ENCODE measurements at regions not wholly inside any gene's neighbourhood (a gene's known extent, or its start where the extent isn't known, plus 50 kb on each side); places are given as distances from the start of the nearest gene placed in this dataset.

DNA sequence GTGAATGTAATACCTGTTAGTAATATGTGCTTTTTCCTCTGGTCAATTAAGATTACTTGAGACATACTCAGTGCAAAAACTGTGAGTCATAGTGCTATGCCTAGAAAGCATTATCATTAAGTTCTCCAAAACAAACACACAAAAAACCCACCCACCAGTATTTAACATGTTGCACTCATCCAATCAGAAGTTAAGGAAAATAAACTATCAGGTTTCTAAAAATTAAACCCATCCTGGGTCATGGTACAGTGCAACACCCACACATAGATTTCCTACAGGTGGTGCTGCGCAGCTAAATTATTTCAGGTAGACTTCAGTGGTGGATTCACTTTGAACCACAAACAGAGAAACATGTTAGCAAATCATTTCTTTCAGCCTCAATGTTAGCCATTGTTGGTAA lies 264.4 kb upstream of the VEPH1 start:
- Mint-ChIP-seq H3K36me3 (no peaks in the 10 kb centered on the region), H3K27ac (no peak overlapping the region), H3K4me3 (no peak overlapping the region), H3K4me1 (no peaks in the 10 kb centered on the region), H3K27me3 (no peaks in the 10 kb centered on the region), H3K9me3 (peaks cover 0 to 5% (median 0%) of the 10 kb centered on the region in 7 donors)
- Histone ChIP-seq H3K4me1 (ENCODE audit: control insufficient read depth, insufficient read depth, low read length, poor library complexity, severe bottlenecking) (no peaks in the 10 kb centered on the region), H3K27me3 (ENCODE audit: control insufficient read depth, insufficient read depth, low read length) (no peaks in the 10 kb centered on the region), H3K9me3 (ENCODE audit: control insufficient read depth in 2 of 2, low read length in 2 of 2) (no peaks in the 10 kb centered on the region), H3K36me3 (ENCODE audit: control insufficient read depth, insufficient read depth, low read length) (no peaks in the 10 kb centered on the region), H3K4me3 (ENCODE audit: low read depth, low read length) (no peak overlapping the region), H3K27ac (ENCODE audit: insufficient read depth, low read length, poor library complexity, severe bottlenecking) (no peak overlapping the region)
- no peak for DNase-seq
- no peak for ATAC-seq (ENCODE audit: low read depth in 2 of 2)

DNA sequence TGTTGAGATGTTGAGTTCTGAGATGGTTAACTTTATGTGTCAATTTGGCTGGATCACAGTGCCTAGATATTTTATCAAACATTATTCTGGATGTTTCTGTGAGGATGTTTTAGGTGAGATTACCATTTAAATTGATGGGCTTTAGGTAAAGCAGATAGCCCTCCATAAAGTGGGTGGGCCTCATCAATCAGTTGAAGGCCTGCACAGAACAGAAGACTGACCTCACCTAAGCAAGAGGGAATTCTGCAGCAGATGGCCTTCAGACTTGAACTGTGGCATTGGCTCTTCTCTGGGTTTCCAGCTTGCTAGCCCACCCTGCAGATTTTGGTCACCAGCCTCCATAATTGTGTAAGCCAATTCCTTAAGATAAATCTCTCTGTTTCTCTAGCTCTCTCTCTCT lies 260.4 kb upstream of the VEPH1 start:
- H3K36me3 ChIP-seq (ENCODE audit: control insufficient read depth, insufficient read depth, low read length) = no peaks in the 10 kb centered on the region
- Mint-ChIP-seq H3K27ac (no peak overlapping the region), H3K27me3 (no peaks in the 10 kb centered on the region), H3K9me3 (peaks cover 0 to 10% (median 5%) of the 10 kb centered on the region in 7 donors), H3K4me1 (no peaks in the 10 kb centered on the region), H3K4me3 (no peak overlapping the region), H3K36me3 (no peaks in the 10 kb centered on the region)
- DNase-seq (no peak), ATAC-seq (ENCODE audit: low read depth in 2 of 2) (no peak)
- no peak overlapping the region for H3K27ac ChIP-seq (ENCODE audit: insufficient read depth, low read length, poor library complexity, severe bottlenecking)
- H3K4me1 ChIP-seq (ENCODE audit: control insufficient read depth, insufficient read depth, low read length, poor library complexity, severe bottlenecking) = no peaks in the 10 kb centered on the region
- no peaks in the 10 kb centered on the region for H3K27me3 ChIP-seq (ENCODE audit: control insufficient read depth, insufficient read depth, low read length)
- H3K9me3 ChIP-seq (ENCODE audit: control insufficient read depth in 2 of 2, low read length in 2 of 2) = no peaks in the 10 kb centered on the region
- H3K4me3 ChIP-seq (ENCODE audit: low read depth, low read length) = no peak overlapping the region

DNA sequence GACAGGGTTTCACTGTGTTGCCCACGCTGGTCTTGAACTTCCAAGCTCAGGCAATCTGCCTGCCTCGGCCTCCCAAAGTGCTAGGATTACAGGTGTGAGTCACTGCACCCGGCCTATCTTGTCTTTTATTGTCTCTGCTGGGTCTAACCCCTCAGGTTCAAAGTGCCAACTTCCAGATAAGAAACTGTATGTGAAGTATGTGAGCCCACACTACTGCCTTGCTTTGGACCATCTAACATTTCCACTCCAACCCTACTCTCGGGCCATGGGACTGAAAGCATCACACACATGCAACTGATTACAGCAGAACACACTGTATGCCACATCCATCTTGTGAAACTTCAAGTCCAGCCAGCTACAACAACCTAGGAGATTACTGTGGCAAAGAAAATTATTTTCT lies 256.1 kb upstream of the VEPH1 start:
- Mint-ChIP-seq H3K27me3 (no peaks in the 10 kb centered on the region), H3K27ac (no peak overlapping the region), H3K9me3 (peaks cover 0 to 13% (median 2%) of the 10 kb centered on the region in 7 donors), H3K36me3 (no peaks in the 10 kb centered on the region), H3K4me1 (no peaks in the 10 kb centered on the region), H3K4me3 (no peak overlapping the region)
- Histone ChIP-seq H3K9me3 (ENCODE audit: control insufficient read depth in 2 of 2, low read length in 2 of 2) (no peaks in the 10 kb centered on the region), H3K27ac (ENCODE audit: insufficient read depth, low read length, poor library complexity, severe bottlenecking) (no peak overlapping the region), H3K27me3 (ENCODE audit: control insufficient read depth, insufficient read depth, low read length) (no peaks in the 10 kb centered on the region), H3K4me3 (ENCODE audit: low read depth, low read length) (no peak overlapping the region), H3K4me1 (ENCODE audit: control insufficient read depth, insufficient read depth, low read length, poor library complexity, severe bottlenecking) (no peaks in the 10 kb centered on the region), H3K36me3 (ENCODE audit: control insufficient read depth, insufficient read depth, low read length) (no peaks in the 10 kb centered on the region)
- DNase-seq (no peak), ATAC-seq (ENCODE audit: low read depth in 2 of 2) (no peak)

DNA sequence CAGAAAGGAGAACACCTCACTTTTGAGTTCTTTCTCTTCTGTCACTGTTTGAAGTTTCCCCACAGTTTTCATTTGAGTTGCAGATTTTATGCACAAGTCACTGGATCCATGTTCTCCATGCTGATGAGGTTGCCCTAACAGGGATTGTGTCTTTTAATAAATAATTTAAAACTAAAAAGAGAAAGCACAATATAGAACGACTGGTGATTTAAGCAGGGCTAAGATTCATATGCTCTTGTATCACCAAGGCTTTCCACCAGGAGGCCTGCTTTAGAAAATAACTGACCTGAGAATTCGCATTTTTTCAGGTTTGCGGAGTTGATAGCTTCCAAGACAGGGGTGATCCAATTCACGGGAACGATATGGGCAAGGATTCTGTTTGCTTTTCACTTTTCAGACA lies 252.0 kb upstream of the VEPH1 start:
- Histone ChIP-seq H3K9me3 (ENCODE audit: control insufficient read depth in 2 of 2, low read length in 2 of 2) (no peaks in the 10 kb centered on the region), H3K36me3 (ENCODE audit: control insufficient read depth, insufficient read depth, low read length) (no peaks in the 10 kb centered on the region), H3K27ac (ENCODE audit: insufficient read depth, low read length, poor library complexity, severe bottlenecking) (no peak overlapping the region), H3K4me3 (ENCODE audit: low read depth, low read length) (no peak overlapping the region), H3K4me1 (ENCODE audit: control insufficient read depth, insufficient read depth, low read length, poor library complexity, severe bottlenecking) (no peaks in the 10 kb centered on the region), H3K27me3 (ENCODE audit: control insufficient read depth, insufficient read depth, low read length) (no peaks in the 10 kb centered on the region)
- H3K4me3 Mint-ChIP-seq = no peak overlapping the region
- DNase-seq = no peak
- no peaks in the 10 kb centered on the region for H3K27me3 Mint-ChIP-seq
- no peaks in the 10 kb centered on the region for H3K4me1 Mint-ChIP-seq
- no peak for ATAC-seq (ENCODE audit: low read depth in 2 of 2)
- no peak overlapping the region for H3K27ac Mint-ChIP-seq
- no peaks in the 10 kb centered on the region for H3K36me3 Mint-ChIP-seq
- H3K9me3 Mint-ChIP-seq = peaks cover 0 to 9% (median 2%) of the 10 kb centered on the region in 7 donors

DNA sequence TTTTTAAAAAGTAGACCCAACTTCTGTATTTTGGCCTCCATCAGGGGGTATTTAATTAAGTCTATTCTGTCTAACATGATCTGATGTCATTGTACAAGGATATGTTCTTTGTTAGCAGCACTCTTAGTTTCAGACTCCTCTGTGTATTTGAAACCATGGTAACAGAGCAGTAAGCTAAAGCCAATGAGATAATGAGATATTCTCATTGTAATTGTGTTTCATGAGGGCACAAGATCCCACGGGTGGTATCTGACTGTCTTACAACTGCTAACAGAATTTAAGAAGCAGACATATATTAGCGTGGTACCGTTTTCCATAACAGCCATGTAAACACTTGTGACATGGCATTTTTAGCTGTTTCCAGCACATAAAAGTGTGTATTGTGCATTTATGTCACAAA lies 251.2 kb upstream of the VEPH1 start:
- Histone ChIP-seq H3K4me3 (ENCODE audit: low read depth, low read length) (no peak overlapping the region), H3K27ac (ENCODE audit: insufficient read depth, low read length, poor library complexity, severe bottlenecking) (no peak overlapping the region), H3K4me1 (ENCODE audit: control insufficient read depth, insufficient read depth, low read length, poor library complexity, severe bottlenecking) (no peaks in the 10 kb centered on the region), H3K27me3 (ENCODE audit: control insufficient read depth, insufficient read depth, low read length) (no peaks in the 10 kb centered on the region), H3K36me3 (ENCODE audit: control insufficient read depth, insufficient read depth, low read length) (no peaks in the 10 kb centered on the region), H3K9me3 (ENCODE audit: control insufficient read depth in 2 of 2, low read length in 2 of 2) (no peaks in the 10 kb centered on the region)
- Mint-ChIP-seq H3K4me3 (no peak overlapping the region), H3K9me3 (peaks cover 0 to 4% (median 0%) of the 10 kb centered on the region in 7 donors), H3K36me3 (no peaks in the 10 kb centered on the region), H3K27ac (no peak overlapping the region), H3K27me3 (no peaks in the 10 kb centered on the region), H3K4me1 (no peaks in the 10 kb centered on the region)
- DNase-seq (no peak), ATAC-seq (ENCODE audit: low read depth in 2 of 2) (no peak)

DNA sequence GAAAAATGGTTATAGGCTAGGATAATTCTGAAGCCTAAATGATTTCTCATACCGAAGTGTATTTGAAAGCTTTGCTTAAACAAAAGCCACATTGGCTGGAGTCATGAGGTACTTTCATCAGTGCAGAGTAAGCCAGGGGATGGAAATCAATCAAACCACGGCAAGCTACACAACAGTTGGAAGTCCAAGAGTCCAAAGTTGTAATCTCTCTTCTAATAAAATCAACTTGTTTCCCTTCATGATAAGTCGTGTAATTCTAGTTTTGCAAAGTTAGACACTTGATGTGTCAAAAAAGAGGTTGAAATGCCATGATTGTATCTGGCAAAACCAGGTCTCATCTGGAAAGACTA lies 250.5 kb upstream of the VEPH1 start:
- Histone ChIP-seq H3K4me3 (ENCODE audit: low read depth, low read length) (no peak overlapping the region), H3K4me1 (ENCODE audit: control insufficient read depth, insufficient read depth, low read length, poor library complexity, severe bottlenecking) (no peaks in the 10 kb centered on the region), H3K27me3 (ENCODE audit: control insufficient read depth, insufficient read depth, low read length) (no peaks in the 10 kb centered on the region), H3K36me3 (ENCODE audit: control insufficient read depth, insufficient read depth, low read length) (no peaks in the 10 kb centered on the region), H3K9me3 (ENCODE audit: control insufficient read depth in 2 of 2, low read length in 2 of 2) (no peaks in the 10 kb centered on the region), H3K27ac (ENCODE audit: insufficient read depth, low read length, poor library complexity, severe bottlenecking) (no peak overlapping the region)
- DNase-seq (no peak), ATAC-seq (ENCODE audit: low read depth in 2 of 2) (no peak)
- peaks cover 0 to 3% (median 0%) of the 10 kb centered on the region in 7 donors for H3K9me3 Mint-ChIP-seq
- no peaks in the 10 kb centered on the region for H3K27me3 Mint-ChIP-seq
- no peaks in the 10 kb centered on the region for H3K4me1 Mint-ChIP-seq
- no peak overlapping the region for H3K27ac Mint-ChIP-seq
- H3K36me3 Mint-ChIP-seq = no peaks in the 10 kb centered on the region
- H3K4me3 Mint-ChIP-seq = no peak overlapping the region

DNA sequence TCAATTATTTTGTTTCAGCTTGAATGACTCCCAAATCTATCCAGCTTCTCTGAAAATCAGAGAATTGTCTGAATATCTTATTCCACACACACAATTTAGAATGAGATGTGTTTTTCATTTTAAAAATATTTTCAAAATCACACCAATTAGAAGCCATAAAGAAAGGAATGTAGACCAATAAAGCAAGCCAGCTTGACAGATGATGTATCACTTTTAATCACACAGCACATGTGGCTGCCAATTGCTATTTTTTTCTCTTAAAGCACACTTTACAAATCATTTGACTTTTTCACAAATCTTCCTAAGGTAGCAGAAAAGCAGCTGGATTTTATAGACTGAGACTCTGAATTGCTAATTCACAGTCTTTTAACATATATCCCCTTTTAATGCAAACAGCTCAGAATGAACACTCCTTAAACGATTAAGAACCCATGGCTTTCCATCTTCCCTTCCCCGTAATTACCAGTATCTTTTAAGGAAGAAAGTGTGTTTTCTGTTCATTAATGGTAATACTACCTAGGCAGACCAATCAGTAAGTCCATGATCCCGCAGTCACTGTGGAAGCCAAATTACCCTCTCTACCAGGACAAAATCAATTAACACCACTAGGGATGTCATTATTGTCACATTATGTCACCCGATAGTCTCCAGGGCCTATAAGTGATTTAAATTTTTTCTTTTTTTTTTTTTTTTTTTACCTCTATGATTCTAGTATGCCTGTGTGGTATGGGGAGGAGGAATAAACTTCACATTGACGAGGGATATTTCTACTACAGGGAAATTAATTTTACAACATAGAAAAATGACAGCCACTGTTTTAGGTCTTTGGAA lies 250.0 kb upstream of the VEPH1 start:
- Mint-ChIP-seq H3K4me3 (no peak overlapping the region), H3K4me1 (no peaks in the 10 kb centered on the region), H3K27ac (no peak overlapping the region), H3K9me3 (peaks cover 0 to 5% (median 1%) of the 10 kb centered on the region in 7 donors), H3K27me3 (no peaks in the 10 kb centered on the region), H3K36me3 (no peaks in the 10 kb centered on the region)
- Histone ChIP-seq H3K27me3 (ENCODE audit: control insufficient read depth, insufficient read depth, low read length) (no peaks in the 10 kb centered on the region), H3K9me3 (ENCODE audit: control insufficient read depth in 2 of 2, low read length in 2 of 2) (no peaks in the 10 kb centered on the region), H3K36me3 (ENCODE audit: control insufficient read depth, insufficient read depth, low read length) (no peaks in the 10 kb centered on the region), H3K27ac (ENCODE audit: insufficient read depth, low read length, poor library complexity, severe bottlenecking) (no peak overlapping the region), H3K4me1 (ENCODE audit: control insufficient read depth, insufficient read depth, low read length, poor library complexity, severe bottlenecking) (no peaks in the 10 kb centered on the region), H3K4me3 (ENCODE audit: low read depth, low read length) (no peak overlapping the region)
- ATAC-seq (ENCODE audit: low read depth in 2 of 2) = no peak
- no peak for DNase-seq

DNA sequence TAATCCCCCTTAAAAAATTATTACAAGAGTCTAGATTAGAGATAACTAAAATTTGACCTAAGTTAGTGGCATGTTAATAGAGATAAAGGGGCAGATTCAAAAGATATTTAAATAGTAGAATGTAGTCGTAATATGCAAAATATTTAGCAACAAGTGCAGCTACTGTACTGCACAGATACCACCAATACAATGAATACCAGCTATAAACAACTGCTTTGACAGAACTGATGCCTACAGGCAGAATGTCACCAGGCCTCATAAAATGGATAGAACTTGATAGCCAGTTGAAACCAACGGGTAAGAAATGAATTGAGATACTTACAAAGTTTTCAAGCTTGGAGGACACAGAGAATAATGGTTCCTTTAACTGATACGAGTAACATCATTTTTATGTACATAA lies 249.3 kb upstream of the VEPH1 start:
- no peaks in the 10 kb centered on the region for H3K4me1 Mint-ChIP-seq
- Histone ChIP-seq H3K4me3 (ENCODE audit: low read depth, low read length) (no peak overlapping the region), H3K27ac (ENCODE audit: insufficient read depth, low read length, poor library complexity, severe bottlenecking) (no peak overlapping the region), H3K9me3 (ENCODE audit: control insufficient read depth in 2 of 2, low read length in 2 of 2) (no peaks in the 10 kb centered on the region), H3K4me1 (ENCODE audit: control insufficient read depth, insufficient read depth, low read length, poor library complexity, severe bottlenecking) (no peaks in the 10 kb centered on the region), H3K36me3 (ENCODE audit: control insufficient read depth, insufficient read depth, low read length) (no peaks in the 10 kb centered on the region), H3K27me3 (ENCODE audit: control insufficient read depth, insufficient read depth, low read length) (no peaks in the 10 kb centered on the region)
- no peak overlapping the region for H3K4me3 Mint-ChIP-seq
- DNase-seq = no peak
- peaks cover 0 to 10% (median 1%) of the 10 kb centered on the region in 7 donors for H3K9me3 Mint-ChIP-seq
- H3K27me3 Mint-ChIP-seq = no peaks in the 10 kb centered on the region
- H3K27ac Mint-ChIP-seq = no peak overlapping the region
- no peaks in the 10 kb centered on the region for H3K36me3 Mint-ChIP-seq
- no peak for ATAC-seq (ENCODE audit: low read depth in 2 of 2)
